Medulla oblongata (tissue), 1 donor: ENCODE measurements at regions not wholly inside any gene's neighbourhood (a gene's known extent, or its start where the extent isn't known, plus 50 kb on each side); places are given as distances from the start of the nearest gene placed in this dataset.

Experiments
- DNase-seq: peaks from one replicate; pipeline ENCODE4 v3.0.0-alpha.2; 2015; ENCODE audit errors: extremely low spot score

GRCh38 chr20:61123286-61123685 lies 128.8 kb upstream of the CDH4 start:
- DNase-seq = no peak

- no peak for DNase-seq
Observed at GRCh38 chr20:61123751-61124368, 128.2 kb upstream of the CDH4 start.

GRCh38 chr20:61125076-61125475 lies 127.0 kb upstream of the CDH4 start:
- no peak for DNase-seq

- DNase-seq = no peak
Observed at GRCh38 chr20:61125546-61126180, 126.4 kb upstream of the CDH4 start.

GRCh38 chr20:61126369-61127195 lies 125.5 kb upstream of the CDH4 start:
- DNase-seq = no peak

GRCh38 chr20:61127311-61128039 lies 124.6 kb upstream of the CDH4 start:
- no peak for DNase-seq

GRCh38 chr20:61128701-61129269 lies 123.3 kb upstream of the CDH4 start:
- DNase-seq = no peak

- no peak for DNase-seq
Observed at GRCh38 chr20:61129311-61129710, 122.8 kb upstream of the CDH4 start.

GRCh38 chr20:61130156-61130555 lies 121.9 kb upstream of the CDH4 start:
- no peak for DNase-seq

- no peak for DNase-seq
Observed at GRCh38 chr20:61131944-61132343, 120.1 kb upstream of the CDH4 start.

- DNase-seq = no peak
Observed at GRCh38 chr20:61133611-61134010, 118.5 kb upstream of the CDH4 start.

- DNase-seq = no peak
Observed at GRCh38 chr20:61134296-61135030, 117.6 kb upstream of the CDH4 start.

GRCh38 chr20:61135266-61135665 lies 116.8 kb upstream of the CDH4 start:
- DNase-seq = no peak

GRCh38 chr20:61135968-61136367 lies 116.1 kb upstream of the CDH4 start:
- DNase-seq = no peak

GRCh38 chr20:61138566-61138965 lies 113.5 kb upstream of the CDH4 start:
- DNase-seq = no peak

- no peak for DNase-seq
Observed at GRCh38 chr20:61139031-61139430, 113.0 kb upstream of the CDH4 start.

- DNase-seq = no peak
Observed at GRCh38 chr20:61140576-61140975, 111.5 kb upstream of the CDH4 start.

GRCh38 chr20:61146023-61146422 lies 106.0 kb upstream of the CDH4 start:
- no peak for DNase-seq

- DNase-seq = no peak
Observed at GRCh38 chr20:61149636-61150035, 102.4 kb upstream of the CDH4 start.

GRCh38 chr20:61157301-61157700 lies 94.8 kb upstream of the CDH4 start:
- no peak for DNase-seq
